PFSK-1 (cell line): ENCODE measurements at regions not wholly inside any gene's neighbourhood (a gene's known extent, or its start where the extent isn't known, plus 50 kb on each side); places are given as distances from the start of the nearest gene placed in this dataset.

Source experiments
- FOXP2 ChIP-seq: optimal IDR thresholded peaks from 2 replicates; pipeline ENCODE3; 2011; ENCODE audit warnings: borderline replicate concordance, control low read depth, inconsistent platforms; ENCODE audit not compliant: insufficient read depth; ENCODE audit errors: extremely low read length, extremely low read depth
- POLR2AphosphoS5 ChIP-seq: IDR thresholded peaks from 2 replicates; pipeline ENCODE4 v1.6.1; 2012; ENCODE audit warnings: low read depth, mild to moderate bottlenecking, control low read depth, low read length, moderate library complexity
- REST ChIP-seq, 2 experiments: IDR thresholded peaks; 2 replicates each; pipeline versions ENCODE4 v1.6.1 to v1.8.0; 2011 to 2012; ENCODE audit warnings: low read depth in 2 of 2, low read length in 2 of 2, control low read depth in 1 of 2, inconsistent platforms in 1 of 2, mild to moderate bottlenecking in 1 of 2, moderate library complexity in 1 of 2; ENCODE audit not compliant: insufficient read depth in 1 of 2
- SIN3A ChIP-seq: IDR thresholded peaks from 2 replicates; pipeline ENCODE4 v1.6.1; 2012; ENCODE audit warnings: mild to moderate bottlenecking, low read length, moderate library complexity, borderline replicate concordance; ENCODE audit not compliant: insufficient read depth
- TAF1 ChIP-seq: IDR thresholded peaks from 2 replicates; pipeline ENCODE4 v1.6.1; 2012; ENCODE audit warnings: low read length, control low read depth, borderline replicate concordance; ENCODE audit not compliant: insufficient read depth

GRCh38 chr4:124183231-124183630 is 529.3 kb downstream of the ANKRD50 start:
- TF ChIP-seq FOXP2, result no peak
- no peak for TF ChIP-seq POLR2AphosphoS5
- no peak for TF ChIP-seq TAF1
- no peak for TF ChIP-seq SIN3A
- no peak for TF ChIP-seq REST (IDR thresholded peaks at IDR 0.05; ENCODE audit: insufficient read depth in 1 of 2, low read depth in 2 of 2, low read length in 2 of 2)

- no peak for TF ChIP-seq FOXP2
- no peak for TF ChIP-seq TAF1
- no peak for TF ChIP-seq REST (IDR thresholded peaks at IDR 0.05; ENCODE audit: insufficient read depth in 1 of 2, low read depth in 2 of 2, low read length in 2 of 2)
- no peak for TF ChIP-seq POLR2AphosphoS5
- no peak for TF ChIP-seq SIN3A
Measured at GRCh38 chr4:124183926-124184325, 528.6 kb downstream of the ANKRD50 start.

- TF ChIP-seq POLR2AphosphoS5 (no peak), FOXP2 (no peak)
Measured at GRCh38 chr4:124184792-124185191, 527.7 kb downstream of the ANKRD50 start.

GRCh38 chr4:124188595-124188994 is 523.9 kb downstream of the ANKRD50 start:
- TF ChIP-seq SIN3A (no peak), REST (IDR thresholded peaks at IDR 0.05; ENCODE audit: insufficient read depth in 1 of 2, low read depth in 2 of 2, low read length in 2 of 2) (no peak), TAF1 (no peak), FOXP2 (no peak), POLR2AphosphoS5 (no peak)

- TF ChIP-seq REST (IDR thresholded peaks at IDR 0.05; ENCODE audit: insufficient read depth in 1 of 2, low read depth in 2 of 2, low read length in 2 of 2) (no peak), TAF1 (no peak), POLR2AphosphoS5 (no peak), SIN3A (no peak), FOXP2 (no peak)
Measured at GRCh38 chr4:124189545-124189944, 523.0 kb downstream of the ANKRD50 start.
